PC-3 (cell line): ENCODE measurements at regions not wholly inside any gene's neighbourhood (a gene's known extent, or its start where the extent isn't known, plus 50 kb on each side); places are given as distances from the start of the nearest gene placed in this dataset.

Source experiments
- CTCF ChIP-seq: fragments of 300-600 bp; sonication (generic); conservative IDR thresholded peaks from 2 replicates; pipeline ENCODE4 v1.5.1; 2017; ENCODE audit warnings: antibody characterized with exemption, low read depth, mild to moderate bottlenecking, low read length
- EZH2phosphoT487 ChIP-seq: fragments of 300-600 bp; sonication (generic); IDR thresholded peaks from 2 replicates; pipeline ENCODE4 v1.6.1; 2018; ENCODE audit warnings: mild to moderate bottlenecking, antibody characterized with exemption, low read length, borderline replicate concordance

DNA sequence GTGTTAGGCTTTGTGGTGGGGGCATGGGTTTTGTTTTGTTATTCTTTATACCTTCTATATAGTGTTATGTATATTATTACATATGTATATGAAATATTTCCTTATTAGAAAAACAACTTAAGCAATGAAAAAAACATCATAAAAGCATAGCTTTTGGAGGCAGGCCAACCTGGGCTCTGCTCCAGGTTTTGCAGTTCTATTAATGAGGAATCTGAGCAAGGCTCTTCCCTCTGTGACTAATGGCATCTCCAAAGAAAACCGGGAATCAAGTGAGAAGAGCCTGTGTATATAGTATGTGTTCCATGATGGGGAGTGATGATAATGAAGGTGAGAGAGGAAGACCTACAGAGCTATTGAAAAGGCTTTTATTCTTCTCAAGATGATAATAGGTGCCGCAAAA, 291.1 kb downstream of the CLIC5 start:
- TF ChIP-seq CTCF (no peak), EZH2phosphoT487 (no peak)
